Mesenchymal stem cell (in vitro differentiated cells and primary cell): ENCODE measurements at regions not wholly inside any gene's neighbourhood (a gene's known extent, or its start where the extent isn't known, plus 50 kb on each side); places are given as distances from the start of the nearest gene placed in this dataset.

ENCODE experiments used
- DNase-seq: peaks from one replicate; pipeline ENCODE4 v3.0.0-alpha.2; 2013
- H2AFZ ChIP-seq: one replicate; pipeline ENCODE4 v1.6.1; 2013; ENCODE audit warnings: low read depth, mild to moderate bottlenecking, control low read depth, inconsistent platforms, low read length, moderate library complexity
- H2AK5ac ChIP-seq: 2 replicates; pipeline ENCODE4 v1.6.1; 2013; ENCODE audit warnings: low read length, moderate library complexity, mild to moderate bottlenecking, inconsistent platforms; ENCODE audit not compliant: severe bottlenecking
- H2BK120ac ChIP-seq: one replicate; pipeline ENCODE4 v1.6.1; 2013; ENCODE audit warnings: low read depth, mild to moderate bottlenecking, inconsistent platforms, low read length, moderate library complexity
- H2BK12ac ChIP-seq, 2 experiments: one replicate each; pipeline ENCODE4 v1.6.1; 2013; ENCODE audit warnings: inconsistent platforms in 2 of 2, low read length in 2 of 2, mild to moderate bottlenecking in 2 of 2, moderate library complexity in 2 of 2, control low read depth in 1 of 2
- H2BK15ac ChIP-seq: one replicate; pipeline ENCODE4 v1.6.1; 2013; ENCODE audit warnings: mild to moderate bottlenecking, low read depth, inconsistent platforms; ENCODE audit not compliant: poor library complexity, severe bottlenecking
- H2BK5ac ChIP-seq: 2 replicates; pipeline ENCODE4 v1.6.1; 2013; ENCODE audit warnings: low read depth, mild to moderate bottlenecking, low read length, control low read depth, inconsistent platforms; ENCODE audit not compliant: poor library complexity, severe bottlenecking
- H3K14ac ChIP-seq, 2 experiments: one replicate each; pipeline ENCODE4 v1.6.1; 2013; ENCODE audit warnings: inconsistent platforms in 2 of 2, low read length in 2 of 2, control low read depth in 1 of 2, mild to moderate bottlenecking in 1 of 2, moderate library complexity in 1 of 2
- H3K18ac ChIP-seq, 2 experiments: one replicate each; pipeline ENCODE4 v1.6.1; 2013; ENCODE audit warnings: inconsistent platforms in 2 of 2, low read length in 2 of 2, control low read depth in 1 of 2, low read depth in 1 of 2, mild to moderate bottlenecking in 1 of 2
- H3K23ac ChIP-seq, 2 experiments: one replicate each; pipeline ENCODE4 v1.6.1; 2013; ENCODE audit warnings: inconsistent platforms in 2 of 2, low read length in 2 of 2, mild to moderate bottlenecking in 2 of 2, moderate library complexity in 2 of 2, control low read depth in 1 of 2
- H3K27ac ChIP-seq: 2 replicates; pipeline ENCODE4 v1.5.1; 2013; ENCODE audit warnings: mild to moderate bottlenecking, moderate library complexity, low read length, control low read depth, inconsistent platforms; ENCODE audit not compliant: poor library complexity, severe bottlenecking
- H3K27me3 ChIP-seq, 2 experiments: 2 replicates each; pipeline versions ENCODE4 v1.6.1 to v1.7.0; 2013; ENCODE audit warnings: low read length in 2 of 2, mild to moderate bottlenecking in 2 of 2, moderate library complexity in 2 of 2, control low read depth in 1 of 2, inconsistent platforms in 1 of 2; ENCODE audit not compliant: control insufficient read depth in 1 of 2, insufficient read depth in 1 of 2
- H3K36me3 ChIP-seq, 2 experiments: 2 replicates each; pipeline versions ENCODE4 v1.6.1 to v1.7.0; 2013; ENCODE audit warnings: low read length in 2 of 2, control low read depth in 1 of 2, inconsistent platforms in 1 of 2, low read depth in 1 of 2, mild to moderate bottlenecking in 1 of 2; ENCODE audit not compliant: insufficient read depth in 2 of 2, control insufficient read depth in 1 of 2
- H3K4ac ChIP-seq, 2 experiments: one replicate each; pipeline ENCODE4 v1.6.1; 2013; ENCODE audit warnings: inconsistent platforms in 2 of 2, low read length in 2 of 2, mild to moderate bottlenecking in 2 of 2, moderate library complexity in 2 of 2, control low read depth in 1 of 2, low read depth in 1 of 2
- H3K4me1 ChIP-seq: 2 replicates; pipeline ENCODE4 v1.6.1; 2013; ENCODE audit warnings: low read depth, low read length, control low read depth; ENCODE audit not compliant: control insufficient read depth, insufficient read depth
- H3K4me2 ChIP-seq: 2 replicates; pipeline ENCODE4 v1.6.1; 2013; ENCODE audit warnings: low read length, mild to moderate bottlenecking, inconsistent platforms; ENCODE audit not compliant: poor library complexity, severe bottlenecking
- H3K4me3 ChIP-seq, 2 experiments: 2 replicates each; pipeline versions ENCODE4 v1.5.1 to v1.7.0; 2013; ENCODE audit warnings: low read length in 2 of 2, mild to moderate bottlenecking in 2 of 2, control low read depth in 1 of 2, low read depth in 1 of 2; ENCODE audit not compliant: insufficient read depth in 1 of 2
- H3K79me1 ChIP-seq: replicated peaks from 2 replicates; pipeline ENCODE4 v1.6.1; 2013; ENCODE audit warnings: mild to moderate bottlenecking, control low read depth, low read length, inconsistent platforms; ENCODE audit not compliant: poor library complexity, severe bottlenecking
- H3K9ac ChIP-seq: 2 replicates; pipeline ENCODE4 v1.7.0; 2013; ENCODE audit warnings: mild to moderate bottlenecking, low read length, moderate library complexity
- H3K9me3 ChIP-seq: 2 replicates; pipeline ENCODE4 v1.7.0; 2013; ENCODE audit warnings: mild to moderate bottlenecking, low read length; ENCODE audit not compliant: control insufficient read depth
- H4K8ac ChIP-seq: one replicate; pipeline ENCODE4 v1.6.1; 2013; ENCODE audit warnings: inconsistent platforms, mild to moderate bottlenecking, low read length, moderate library complexity
- H4K91ac ChIP-seq: one replicate; pipeline ENCODE4 v1.6.1; 2013; ENCODE audit warnings: mild to moderate bottlenecking, low read length, inconsistent platforms
- WGBS: methylation state at CpG from one replicate; pipeline ENCODE4 v1.1.7; 2013; ENCODE audit warnings: mixed read lengths; 5-methylcytosine and 5-hydroxymethylcytosine counted together

DNA sequence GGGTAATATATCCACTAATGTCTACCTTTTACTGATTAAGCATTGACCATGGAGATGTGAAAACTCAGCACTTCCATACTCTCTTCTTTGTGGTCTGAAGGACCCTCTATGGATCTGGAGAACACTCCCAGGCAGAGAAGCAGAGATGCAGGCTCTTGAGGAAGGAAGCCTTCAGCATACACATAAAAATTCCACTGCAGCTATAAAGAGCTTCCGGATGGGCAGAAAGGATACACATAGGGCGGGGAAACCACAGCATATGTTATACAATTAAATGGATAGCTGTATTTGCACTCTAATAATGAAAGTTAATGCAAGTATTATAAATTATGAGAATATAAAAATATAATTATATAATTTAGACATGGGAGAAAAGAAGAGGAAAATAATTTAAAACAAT is 1258.2 kb upstream of the ALCAM start:
- Histone ChIP-seq H4K91ac (no peak overlapping the region), H3K27me3 (no peaks in the 10 kb centered on the region), H2BK15ac (no peak overlapping the region), H3K36me3 (no peaks in the 10 kb centered on the region), H2AFZ (no peak overlapping the region), H2BK120ac (no peak overlapping the region), H2BK12ac (no peak overlapping the region), H3K27ac (no peak overlapping the region), H3K14ac (no peak overlapping the region), H2AK5ac (no peak overlapping the region), H4K8ac (no peak overlapping the region), H3K79me1 (no peaks in the 10 kb centered on the region), H3K4me3 (no peak overlapping the region), H3K4ac (no peak overlapping the region), H2BK5ac (no peak overlapping the region), H3K4me2 (no peak overlapping the region), H3K18ac (no peak overlapping the region), H3K23ac (no peak overlapping the region), H3K9me3 (no peaks in the 10 kb centered on the region), H3K4me1 (no peaks in the 10 kb centered on the region), H3K9ac (no peak overlapping the region)
- WGBS = no CpG with 5 or more reads among the region's 2 CpGs
- no peak for DNase-seq

DNA sequence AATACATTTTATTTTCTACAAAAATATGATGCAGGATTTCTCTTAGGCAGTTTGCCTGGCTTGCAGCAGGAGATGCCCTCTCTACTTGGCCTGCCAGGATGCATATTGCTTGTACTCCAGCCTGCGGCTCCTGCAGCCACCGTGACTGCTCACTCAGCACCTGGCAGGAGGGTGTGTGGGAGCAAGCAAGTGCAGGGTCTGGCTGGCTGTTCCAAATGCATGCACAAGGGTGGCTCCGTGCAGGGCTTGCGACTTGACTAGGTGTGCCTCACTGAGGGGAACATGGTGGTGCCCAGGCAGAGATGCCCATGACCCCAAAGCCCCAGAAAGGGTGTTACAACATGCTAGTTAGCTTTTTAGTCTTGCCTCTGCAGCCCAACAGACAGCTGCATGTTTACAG is 1240.2 kb upstream of the ALCAM start:
- Histone ChIP-seq H3K4ac (no peak overlapping the region), H2BK5ac (no peak overlapping the region), H3K79me1 (no peaks in the 10 kb centered on the region), H3K27me3 (no peaks in the 10 kb centered on the region), H2AK5ac (no peak overlapping the region), H4K8ac (no peak overlapping the region), H3K9ac (no peak overlapping the region), H2BK15ac (no peak overlapping the region), H3K9me3 (peaks cover 9% of the 10 kb centered on the region), H3K36me3 (no peaks in the 10 kb centered on the region), H3K14ac (no peak overlapping the region), H2BK12ac (no peak overlapping the region), H3K18ac (no peak overlapping the region), H3K27ac (no peak overlapping the region), H3K4me1 (peaks cover 3% of the 10 kb centered on the region), H3K4me2 (no peak overlapping the region), H3K23ac (no peak overlapping the region), H4K91ac (no peak overlapping the region), H2AFZ (no peak overlapping the region), H2BK120ac (no peak overlapping the region), H3K4me3 (no peak overlapping the region)
- DNase-seq = no peak
- 94% methylated on average over 4 of the region's 4 CpGs for WGBS

DNA sequence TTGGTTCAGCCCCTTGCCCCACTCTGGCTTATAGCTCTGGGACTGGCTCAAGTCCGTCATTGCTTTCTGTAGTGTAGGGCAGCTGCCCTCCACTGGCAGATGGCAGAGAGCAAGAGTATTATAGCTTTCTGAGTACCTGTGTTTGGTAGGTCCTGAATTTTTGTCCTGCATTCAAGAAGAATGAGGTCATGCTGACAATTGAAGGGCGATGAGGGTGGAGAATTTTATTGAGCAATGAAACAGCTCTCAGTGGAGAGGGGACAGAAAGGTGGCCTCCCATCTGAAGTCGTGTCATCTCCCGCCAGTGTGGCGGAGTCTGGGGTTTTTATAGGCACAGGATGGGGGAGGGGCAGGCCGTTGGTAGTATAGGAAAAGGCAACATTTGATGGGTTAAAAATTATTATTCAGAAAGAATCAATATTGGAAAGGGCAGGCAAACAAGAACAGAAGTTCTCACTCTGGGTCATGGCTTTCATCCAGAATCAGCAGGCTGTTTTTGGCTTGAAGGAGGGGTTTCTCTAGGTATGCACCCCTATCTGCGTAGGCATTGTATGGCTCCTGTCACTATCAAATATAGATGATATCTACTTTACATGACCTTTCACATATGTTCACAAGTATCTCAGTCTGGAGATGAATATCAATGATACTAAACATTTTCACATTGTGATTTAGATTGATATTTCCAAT is 1239.7 kb upstream of the ALCAM start:
- Histone ChIP-seq H2BK15ac (no peak overlapping the region), H3K79me1 (no peaks in the 10 kb centered on the region), H3K27ac (no peak overlapping the region), H3K4ac (no peak overlapping the region), H3K18ac (no peak overlapping the region), H3K4me1 (peaks cover 3% of the 10 kb centered on the region), H3K9me3 (peaks cover 9% of the 10 kb centered on the region), H3K23ac (no peak overlapping the region), H2AFZ (no peak overlapping the region), H4K91ac (no peak overlapping the region), H3K36me3 (no peaks in the 10 kb centered on the region), H3K4me3 (no peak overlapping the region), H2AK5ac (no peak overlapping the region), H3K4me2 (no peak overlapping the region), H3K9ac (no peak overlapping the region), H3K14ac (no peak overlapping the region), H3K27me3 (no peaks in the 10 kb centered on the region), H4K8ac (no peak overlapping the region), H2BK120ac (no peak overlapping the region), H2BK5ac (no peak overlapping the region), H2BK12ac (no peak overlapping the region)
- WGBS = 82% methylated on average over 6 of the region's 7 CpGs
- DNase-seq = no peak

DNA sequence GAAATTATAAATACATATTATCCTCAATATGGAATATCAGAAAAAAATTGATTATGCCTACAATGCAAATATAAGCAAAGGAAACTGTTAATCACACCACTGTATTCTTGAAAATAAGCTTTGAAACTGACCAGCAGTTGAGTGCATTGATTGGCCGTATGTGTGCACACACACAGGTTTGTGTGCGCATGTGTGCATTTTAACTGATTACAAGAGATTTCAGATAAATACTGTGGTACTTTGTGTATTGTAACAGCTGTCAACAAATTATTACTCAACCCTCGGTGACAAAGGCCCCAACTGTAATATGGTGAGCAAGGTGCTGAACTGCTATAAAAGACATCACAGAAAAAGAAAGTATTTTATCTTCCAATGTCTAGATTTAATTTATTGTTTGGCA is 1238.9 kb upstream of the ALCAM start:
- Histone ChIP-seq H4K8ac (no peak overlapping the region), H3K79me1 (no peaks in the 10 kb centered on the region), H2AFZ (no peak overlapping the region), H2BK15ac (no peak overlapping the region), H2BK120ac (no peak overlapping the region), H3K4me3 (no peak overlapping the region), H3K9me3 (peaks cover 9% of the 10 kb centered on the region), H3K27me3 (no peaks in the 10 kb centered on the region), H3K27ac (no peak overlapping the region), H2AK5ac (no peak overlapping the region), H3K14ac (no peak overlapping the region), H3K4me2 (no peak overlapping the region), H4K91ac (no peak overlapping the region), H2BK12ac (no peak overlapping the region), H3K4ac (no peak overlapping the region), H3K18ac (no peak overlapping the region), H3K4me1 (peaks cover 3% of the 10 kb centered on the region), H2BK5ac (no peak overlapping the region), H3K9ac (no peak overlapping the region), H3K36me3 (no peaks in the 10 kb centered on the region), H3K23ac (no peak overlapping the region)
- 95% methylated on average over 2 of the region's 3 CpGs for WGBS
- no peak for DNase-seq
